Endothelial cell of umbilical vein (primary cell): ENCODE measurements at regions not wholly inside any gene's neighbourhood (a gene's known extent, or its start where the extent isn't known, plus 50 kb on each side); places are given as distances from the start of the nearest gene placed in this dataset.
A peak's percentile ranks its signal among the peaks of the same experiment; 100 is the strongest.

ENCODE experiments used
- CTCF ChIP-seq, 2 donors: IDR thresholded peaks; 1 replicate in 1 of 2; 2 replicates in 1 of 2; pipeline ENCODE4 v1.5.1; 2011; ENCODE audit warnings: low read length in 2 of 2, mild to moderate bottlenecking in 2 of 2, moderate library complexity in 2 of 2, control low read depth in 1 of 2, inconsistent platforms in 1 of 2, low read depth in 1 of 2; ENCODE audit not compliant: insufficient read depth in 1 of 2; ENCODE audit errors: extremely low read depth in 1 of 2
- EZH2 ChIP-seq: IDR thresholded peaks from 2 replicates; pipeline ENCODE4 v1.6.1; 2012; ENCODE audit warnings: borderline replicate concordance, low read depth, mild to moderate bottlenecking, moderate library complexity, low read length, inconsistent platforms; ENCODE audit not compliant: severe bottlenecking
- FOS ChIP-seq: IDR thresholded peaks from 2 replicates; pipeline ENCODE4 v1.6.1; 2011; ENCODE audit warnings: mild to moderate bottlenecking, low read length, moderate library complexity, borderline replicate concordance; ENCODE audit not compliant: insufficient read depth
- GATA2 ChIP-seq: IDR thresholded peaks from 2 replicates; pipeline ENCODE4 v1.7.0; 2011; ENCODE audit warnings: low read depth, mild to moderate bottlenecking, moderate library complexity, mixed read lengths, low read length; ENCODE audit not compliant: insufficient read length, insufficient read depth
- JUN ChIP-seq: IDR thresholded peaks from 2 replicates; pipeline ENCODE4 v1.6.1; 2011; ENCODE audit warnings: borderline replicate concordance, low read depth; ENCODE audit not compliant: insufficient read length, insufficient read depth
- MYC ChIP-seq: IDR thresholded peaks from one replicate; pipeline ENCODE4 v1.6.1; 2011; ENCODE audit warnings: mild to moderate bottlenecking, low read depth, low read length
- POLR2A ChIP-seq: IDR thresholded peaks from 2 replicates; pipeline ENCODE4 v1.6.1; 2012; ENCODE audit warnings: low read depth, mild to moderate bottlenecking, control low read depth, low read length
- POLR2AphosphoS5 ChIP-seq: IDR thresholded peaks from 2 replicates; pipeline ENCODE4 v1.6.1; 2012; ENCODE audit warnings: low read depth, mild to moderate bottlenecking, control low read depth, low read length, moderate library complexity; ENCODE audit not compliant: insufficient read depth
- TF ChIP-seq, protein P1 (sequence below): IDR thresholded peaks from 2 replicates; pipeline ENCODE4 v1.6.1; 2011; ENCODE audit not compliant: insufficient read depth, insufficient read length

- TF ChIP-seq CTCF (IDR thresholded peaks at IDR 0.05; ENCODE audit: extremely low read depth in 1 of 2, insufficient read depth in 1 of 2, low read depth in 1 of 2, low read length in 2 of 2) (no peak), EZH2 (no peak), POLR2A (no peak), POLR2AphosphoS5 (no peak), JUN (no peak), MYC (no peak), GATA2 (no peak), FOS (peak; percentile 42)
- TF ChIP-seq, protein P1, sequence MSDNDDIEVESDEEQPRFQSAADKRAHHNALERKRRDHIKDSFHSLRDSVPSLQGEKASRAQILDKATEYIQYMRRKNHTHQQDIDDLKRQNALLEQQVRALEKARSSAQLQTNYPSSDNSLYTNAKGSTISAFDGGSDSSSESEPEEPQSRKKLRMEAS, result no peak
Measured at GRCh38 chr20:10731190-10731965, 57.6 kb upstream of the JAG1 start.
